WTC11 (cell line): ENCODE measurements at regions not wholly inside any gene's neighbourhood (a gene's known extent, or its start where the extent isn't known, plus 50 kb on each side); places are given as distances from the start of the nearest gene placed in this dataset.

Experiments used
- ATAC-seq: fragments of 200-7000 bp; cut with Tn5 transposase; 2 replicates; pipeline ENCODE4 v1.10.0; 2021; ENCODE audit warnings: mild to moderate bottlenecking, moderate library complexity
- CTCF ChIA-PET: fragments of 300-600 bp; sonication (Branson Sonifier 250); formaldehyde crosslinking; loops from one replicate; lab custom pipeline; 2021; ENCODE audit warnings: antibody characterized with exemption; lab: Charles Lee
- POLR2A ChIA-PET: fragments of 350-600 bp; sonication (Branson Sonifier 250); formaldehyde crosslinking; loops from one replicate; lab custom pipeline; 2021; ENCODE audit warnings: antibody characterized with exemption; lab: Charles Lee
- DNase-seq: peaks from one replicate; pipeline ENCODE4 v3.0.0; 2021; ENCODE audit warnings: low spot score
- H3K27ac Mint-ChIP-seq: 2 replicates; pipeline ENCODE4 v1.8.0; 2021; ENCODE audit warnings: mixed read lengths
- H3K27me3 Mint-ChIP-seq: 2 replicates; pipeline ENCODE4 v1.8.0; 2021; ENCODE audit warnings: low read depth, mild to moderate bottlenecking, moderate library complexity, mixed read lengths
- H3K36me3 Mint-ChIP-seq: 2 replicates; pipeline ENCODE4 v1.8.0; 2021; ENCODE audit warnings: mixed read lengths
- H3K4me1 Mint-ChIP-seq: 2 replicates; pipeline ENCODE4 v1.8.0; 2022; ENCODE audit warnings: mixed read lengths
- H3K4me3 Mint-ChIP-seq: 2 replicates; pipeline ENCODE4 v1.8.0; 2021; ENCODE audit warnings: mild to moderate bottlenecking, moderate library complexity, mixed read lengths
- H3K9me3 Mint-ChIP-seq: 2 replicates; pipeline ENCODE4 v1.8.0; 2021; ENCODE audit warnings: mixed read lengths
- ATF6 ChIP-seq: sonication (generic); formaldehyde crosslinking; IDR thresholded peaks from 2 replicates; pipeline ENCODE4 v1.8.1; 2023; ENCODE audit warnings: mild to moderate bottlenecking, missing genetic modification reagents
- CREB1 ChIP-seq: sonication (generic); formaldehyde crosslinking; IDR thresholded peaks from 2 replicates; pipeline ENCODE4 v1.8.0; 2023; ENCODE audit warnings: mild to moderate bottlenecking, missing genetic modification reagents
- E2F5 ChIP-seq: sonication (generic); formaldehyde crosslinking; IDR thresholded peaks from 2 replicates; pipeline ENCODE4 v1.8.1; 2022; ENCODE audit warnings: mild to moderate bottlenecking, moderate library complexity, missing genetic modification reagents
- ERG ChIP-seq: fragments of 250-450 bp; sonication (Bioruptor Pico); IDR thresholded peaks from 2 replicates; pipeline ENCODE4 v1.8.0; 2021; ENCODE audit warnings: mild to moderate bottlenecking
- FOXK1 ChIP-seq: sonication (generic); formaldehyde crosslinking; IDR thresholded peaks from 2 replicates; pipeline ENCODE4 v1.8.0; 2022; ENCODE audit warnings: mild to moderate bottlenecking, moderate library complexity, missing genetic modification reagents
- HMGA2 ChIP-seq: fragments of 250-450 bp; sonication (Bioruptor Pico); IDR thresholded peaks from 2 replicates; pipeline ENCODE4 v1.4.0; 2021; ENCODE audit warnings: mild to moderate bottlenecking, moderate library complexity
- HMGXB4 ChIP-seq: sonication (generic); formaldehyde crosslinking; IDR thresholded peaks from 2 replicates; pipeline ENCODE4 v1.8.1; 2023; ENCODE audit warnings: mild to moderate bottlenecking, moderate library complexity, missing genetic modification reagents
- JUN ChIP-seq: sonication (generic); formaldehyde crosslinking; IDR thresholded peaks from 2 replicates; pipeline ENCODE4 v1.8.0; 2023; ENCODE audit warnings: mild to moderate bottlenecking, missing genetic modification reagents
- MXD4 ChIP-seq: fragments of 250-450 bp; sonication (Bioruptor Pico); IDR thresholded peaks from 2 replicates; pipeline ENCODE4 v1.8.0; 2021; ENCODE audit warnings: mild to moderate bottlenecking, moderate library complexity, borderline replicate concordance
- NFYB ChIP-seq: sonication (generic); formaldehyde crosslinking; conservative IDR thresholded peaks from 2 replicates; pipeline ENCODE4 v1.8.0; 2022; ENCODE audit warnings: low read depth, missing genetic modification reagents
- OVOL2 ChIP-seq: fragments of 250-450 bp; sonication (Bioruptor Pico); IDR thresholded peaks from 2 replicates; pipeline ENCODE4 v1.9.0; 2021; ENCODE audit warnings: mild to moderate bottlenecking, borderline replicate concordance
- PRRX2 ChIP-seq: fragments of 250-450 bp; sonication (Bioruptor Pico); IDR thresholded peaks from 2 replicates; pipeline ENCODE4 v1.8.0; 2021; ENCODE audit warnings: mild to moderate bottlenecking
- RELA ChIP-seq: sonication (generic); formaldehyde crosslinking; IDR thresholded peaks from 2 replicates; pipeline ENCODE4 v1.8.1; 2022; ENCODE audit warnings: missing genetic modification reagents, mild to moderate bottlenecking, borderline replicate concordance
- SOX15 ChIP-seq: fragments of 250-450 bp; sonication (Bioruptor Pico); IDR thresholded peaks from 2 replicates; pipeline ENCODE4 v1.9.0; 2021; ENCODE audit warnings: mild to moderate bottlenecking
- TEAD4 ChIP-seq: sonication (generic); formaldehyde crosslinking; IDR thresholded peaks from 2 replicates; pipeline ENCODE4 v1.8.0; 2022; ENCODE audit warnings: mild to moderate bottlenecking, missing genetic modification reagents
- USF1 ChIP-seq: sonication (generic); formaldehyde crosslinking; IDR thresholded peaks from 2 replicates; pipeline ENCODE4 v1.8.0; 2022; ENCODE audit warnings: mild to moderate bottlenecking, missing genetic modification reagents
- ZNF219 ChIP-seq: sonication (generic); formaldehyde crosslinking; IDR thresholded peaks from 2 replicates; pipeline ENCODE4 v1.8.0; 2023; ENCODE audit warnings: missing genetic modification reagents, mild to moderate bottlenecking, borderline replicate concordance
- ZNF263 ChIP-seq: sonication (generic); formaldehyde crosslinking; IDR thresholded peaks from 2 replicates; pipeline ENCODE4 v1.8.1; 2022; ENCODE audit warnings: low read depth, mild to moderate bottlenecking, moderate library complexity, missing genetic modification reagents
- ZNF416 ChIP-seq: fragments of 250-450 bp; sonication (Bioruptor Pico); IDR thresholded peaks from 2 replicates; pipeline ENCODE4 v1.9.0; 2021; ENCODE audit warnings: mild to moderate bottlenecking, inconsistent platforms
- ZNF532 ChIP-seq: fragments of 250-450 bp; sonication (Bioruptor Pico); IDR thresholded peaks from 2 replicates; pipeline ENCODE4 v1.9.0; 2021; ENCODE audit warnings: mild to moderate bottlenecking, borderline replicate concordance

GRCh38 chr3:118059096-118059495 lies 975.5 kb downstream of the IGSF11 start:
- TF ChIP-seq CREB1 (CRISPR knock-in tag) (no peak), USF1 (CRISPR knock-in tag) (no peak), MXD4 (CRISPR knock-in tag) (no peak), TEAD4 (no peak), ZNF532 (CRISPR knock-in tag) (no peak), JUN (CRISPR knock-in tag) (no peak), NFYB (no peak), HMGA2 (no peak), ZNF416 (CRISPR knock-in tag) (no peak), ZNF219 (CRISPR knock-in tag) (no peak), ERG (CRISPR knock-in tag) (no peak), FOXK1 (no peak), PRRX2 (CRISPR knock-in tag) (no peak), ZNF263 (CRISPR knock-in tag) (no peak), E2F5 (CRISPR knock-in tag) (no peak), ATF6 (no peak), SOX15 (no peak), RELA (no peak), OVOL2 (no peak), HMGXB4 (no peak)
- TF ChIP-seq, all 79 proteins: peak for 0
- DNase-seq (no peak), ATAC-seq (no peak)
- H3K4me3 Mint-ChIP-seq = no peak overlapping the region
- H3K27me3 Mint-ChIP-seq = no peaks in the 10 kb centered on the region; the same call in 1 of the 2 replicates
- POLR2A ChIA-PET = no interaction called here
- H3K9me3 Mint-ChIP-seq = no peaks in the 10 kb centered on the region
- H3K4me1 Mint-ChIP-seq = no peaks in the 10 kb centered on the region
- CTCF ChIA-PET = no interaction called here
- H3K27ac Mint-ChIP-seq = no peak overlapping the region
- no peaks in the 10 kb centered on the region for H3K36me3 Mint-ChIP-seq
